Neural cell (in vitro differentiated cells): ENCODE measurements at regions not wholly inside any gene's neighbourhood (a gene's known extent, or its start where the extent isn't known, plus 50 kb on each side); places are given as distances from the start of the nearest gene placed in this dataset.

Source experiments
- H2AFZ ChIP-seq: fragments of 200-600, 300-800 bp; sonication (generic), shearing (Covaris generic); 2 replicates; pipeline ENCODE4 v1.6.0; 2014; ENCODE audit warnings: low read depth, mild to moderate bottlenecking, antibody characterized with exemption, low read length, moderate library complexity
- H3F3A ChIP-seq: fragments of 200-600 bp; shearing (Covaris generic); 2 replicates; pipeline ENCODE4 v1.6.1; 2016; ENCODE audit warnings: mild to moderate bottlenecking, moderate library complexity, mixed read lengths, antibody characterized with exemption, low read length; ENCODE audit not compliant: insufficient read depth, poor library complexity, severe bottlenecking
- H3K27ac ChIP-seq: fragments of 200-600, 300-800 bp; sonication (generic), shearing (Covaris generic); 2 replicates; pipeline ENCODE4 v1.5.1; 2014; ENCODE audit warnings: mild to moderate bottlenecking, low read length, moderate library complexity
- H3K27me3 ChIP-seq: fragments of 300-800, 200-600 bp; sonication (generic), shearing (Covaris generic); 2 replicates; pipeline ENCODE4 v1.6.0; 2014; ENCODE audit warnings: mild to moderate bottlenecking, low read depth, low read length, moderate library complexity; ENCODE audit not compliant: insufficient read depth
- H3K36me3 ChIP-seq: fragments of 300-800, 200-600 bp; sonication (generic), shearing (Covaris generic); 2 replicates; pipeline ENCODE4 v1.5.1; 2014; ENCODE audit warnings: mild to moderate bottlenecking, antibody characterized with exemption, low read length, moderate library complexity; ENCODE audit not compliant: insufficient read depth
- H3K4me2 ChIP-seq: fragments of 300-800, 200-600 bp; sonication (generic), shearing (Covaris generic); 2 replicates; pipeline ENCODE4 v1.6.0; 2014; ENCODE audit warnings: mild to moderate bottlenecking, low read length
- H3K4me3 ChIP-seq: fragments of 300-800, 200-600 bp; sonication (generic), shearing (Covaris generic); 2 replicates; pipeline ENCODE4 v1.5.1; 2014; ENCODE audit warnings: mild to moderate bottlenecking, low read length, moderate library complexity
- H3K79me2 ChIP-seq: fragments of 200-600 bp; shearing (Covaris generic); replicated peaks from 2 replicates; pipeline ENCODE4 v1.6.0; 2014; ENCODE audit warnings: mild to moderate bottlenecking, low read length, moderate library complexity; ENCODE audit not compliant: insufficient read depth
- H3K9ac ChIP-seq: fragments of 300-800, 200-600 bp; sonication (generic), shearing (Covaris generic); 2 replicates; pipeline ENCODE4 v1.6.1; 2016; ENCODE audit warnings: mild to moderate bottlenecking, low read length, mixed read lengths
- H3K9me2 ChIP-seq: fragments of 200-600 bp; shearing (Covaris generic); 2 replicates; pipeline ENCODE4 v1.6.1; 2016; ENCODE audit warnings: mild to moderate bottlenecking, low read length, mixed read lengths; ENCODE audit not compliant: insufficient read depth
- H3K9me3 ChIP-seq: fragments of 200-600, 300-800 bp; sonication (generic), shearing (Covaris generic); 2 replicates; pipeline ENCODE4 v1.6.1; 2016; ENCODE audit warnings: mild to moderate bottlenecking, mixed run types, low read length, moderate library complexity, mixed read lengths
- H4K20me1 ChIP-seq: fragments of 200-600 bp; shearing (Covaris generic); 2 replicates; pipeline ENCODE4 v1.6.1; 2016; ENCODE audit warnings: mild to moderate bottlenecking, mixed run types; ENCODE audit not compliant: insufficient read depth
- CTCF ChIP-seq: fragments of 450-650 bp; IDR thresholded peaks from 2 replicates; pipeline ENCODE4 v1.5.1; 2014; ENCODE audit warnings: antibody characterized with exemption, mild to moderate bottlenecking, moderate library complexity; ENCODE audit not compliant: poor library complexity, severe bottlenecking
- EP300 ChIP-seq: fragments of 450-650 bp; conservative IDR thresholded peaks from 2 replicates; pipeline ENCODE4 v1.6.1; 2014; ENCODE audit warnings: antibody characterized with exemption, mild to moderate bottlenecking, moderate library complexity; ENCODE audit not compliant: poor library complexity, severe bottlenecking
- EZH2 ChIP-seq: fragments of 200-600, 300-800 bp; shearing (Covaris generic), sonication (generic); IDR thresholded peaks from 2 replicates; pipeline ENCODE4 v1.6.1; 2014; ENCODE audit warnings: antibody characterized with exemption, low read length, borderline replicate concordance, mild to moderate bottlenecking; ENCODE audit not compliant: insufficient read depth, poor library complexity, severe bottlenecking
- MXI1 ChIP-seq: fragments of 450-650 bp; conservative IDR thresholded peaks from 2 replicates; pipeline ENCODE4 v1.6.1; 2014; ENCODE audit warnings: antibody characterized with exemption, mild to moderate bottlenecking; ENCODE audit not compliant: poor library complexity, severe bottlenecking
- POLR2AphosphoS5 ChIP-seq: IDR thresholded peaks from 2 replicates; pipeline ENCODE4 v1.6.1; 2012
- RAD21 ChIP-seq: fragments of 450-650 bp; conservative IDR thresholded peaks from 2 replicates; pipeline ENCODE4 v1.6.1; 2014; ENCODE audit warnings: antibody characterized with exemption, mild to moderate bottlenecking, moderate library complexity
- REST ChIP-seq: IDR thresholded peaks from 2 replicates; pipeline ENCODE4 v1.6.1; 2012; ENCODE audit warnings: borderline replicate concordance
- SMC3 ChIP-seq: fragments of 450-650 bp; conservative IDR thresholded peaks from 2 replicates; pipeline ENCODE4 v1.6.1; 2014; ENCODE audit warnings: antibody characterized with exemption, mild to moderate bottlenecking, moderate library complexity; ENCODE audit not compliant: poor library complexity
- TAF1 ChIP-seq: IDR thresholded peaks from 2 replicates; pipeline ENCODE4 v1.6.1; 2012; ENCODE audit warnings: low read depth

DNA sequence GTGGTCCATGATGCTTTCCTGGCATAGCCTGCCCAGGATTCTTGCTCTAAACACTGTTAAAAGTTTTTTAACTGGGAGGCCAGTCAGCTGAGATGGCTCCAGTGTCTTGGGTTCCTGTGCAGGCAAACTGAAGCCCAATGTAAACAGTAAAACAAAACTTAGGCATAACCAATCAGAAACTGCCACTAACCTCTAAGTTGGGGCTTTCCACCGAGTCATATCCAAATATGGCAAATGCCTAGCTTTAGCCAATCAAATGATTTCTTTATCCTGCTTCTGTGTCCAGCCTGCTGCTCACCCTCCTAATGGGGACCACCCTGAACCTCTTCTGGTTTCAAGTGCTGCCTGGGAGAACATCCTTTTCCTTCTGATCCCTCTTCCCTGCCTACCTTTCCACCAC is 277.9 kb downstream of the EMP1 start:
- H3K4me2 ChIP-seq = no peak overlapping the region
- H2AFZ ChIP-seq = no peak overlapping the region
- H3K9me3 ChIP-seq = no peaks in the 10 kb centered on the region
- no peaks in the 10 kb centered on the region for H3K9me2 ChIP-seq
- no peak overlapping the region for H3K4me3 ChIP-seq
- H3K79me2 ChIP-seq = no peaks in the 10 kb centered on the region
- H4K20me1 ChIP-seq = no peaks in the 10 kb centered on the region
- H3K27me3 ChIP-seq = no peaks in the 10 kb centered on the region
- no peaks in the 10 kb centered on the region for H3K36me3 ChIP-seq
- H3K27ac ChIP-seq = no peak overlapping the region
- no peak for TF ChIP-seq EZH2
- H3F3A ChIP-seq = no peaks in the 10 kb centered on the region
- no peak overlapping the region for H3K9ac ChIP-seq

- TF ChIP-seq RAD21 (no peak), POLR2AphosphoS5 (no peak), TAF1 (no peak), CTCF (no peak), REST (no peak), EP300 (no peak), SMC3 (no peak), MXI1 (no peak), EZH2 (no peak)
- no peaks in the 10 kb centered on the region for H3F3A ChIP-seq
- no peaks in the 10 kb centered on the region for H3K36me3 ChIP-seq
- H3K9ac ChIP-seq = no peak overlapping the region
- H3K27me3 ChIP-seq = no peaks in the 10 kb centered on the region
- no peak overlapping the region for H3K4me2 ChIP-seq
- H3K9me2 ChIP-seq = no peaks in the 10 kb centered on the region
- H3K27ac ChIP-seq = no peak overlapping the region
- H3K9me3 ChIP-seq = no peaks in the 10 kb centered on the region
- H4K20me1 ChIP-seq = no peaks in the 10 kb centered on the region
- H3K4me3 ChIP-seq = no peak overlapping the region
- no peaks in the 10 kb centered on the region for H3K79me2 ChIP-seq
- H2AFZ ChIP-seq = no peak overlapping the region
These were observed 276.2 kb downstream of the EMP1 start for GRCh38 chr12:13472690-13473089.

DNA sequence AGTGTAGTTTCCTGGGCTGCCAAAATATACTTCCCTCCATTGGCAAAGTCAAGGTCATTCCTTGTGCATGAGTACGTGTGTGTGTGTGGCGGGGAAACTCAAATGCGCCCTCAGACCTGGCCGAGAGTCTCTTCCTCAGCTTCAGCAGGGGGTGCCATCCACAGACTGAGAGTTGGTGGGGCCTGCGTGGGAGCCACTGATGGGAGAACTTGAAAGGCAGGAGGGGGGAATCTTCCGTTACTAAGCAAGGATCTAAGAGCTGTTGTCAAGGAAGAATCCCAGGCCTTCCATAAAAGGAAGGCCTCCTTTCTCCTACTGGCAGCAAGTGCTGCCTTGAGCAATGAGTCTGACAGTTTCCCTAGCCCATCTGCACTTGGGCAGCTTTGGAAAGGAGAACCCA is 274.9 kb downstream of the EMP1 start:
- TF ChIP-seq MXI1 (no peak), TAF1 (no peak), EP300 (no peak), CTCF (no peak), REST (no peak), RAD21 (no peak), POLR2AphosphoS5 (no peak), SMC3 (no peak), EZH2 (no peak)
- Histone ChIP-seq H3K9me2 (no peaks in the 10 kb centered on the region), H3K36me3 (no peaks in the 10 kb centered on the region), H3K79me2 (no peaks in the 10 kb centered on the region), H3K27ac (no peak overlapping the region), H3K27me3 (no peaks in the 10 kb centered on the region), H3K9ac (no peak overlapping the region), H3K9me3 (no peaks in the 10 kb centered on the region), H4K20me1 (no peaks in the 10 kb centered on the region), H3K4me2 (no peak overlapping the region), H3F3A (no peaks in the 10 kb centered on the region), H2AFZ (no peak overlapping the region), H3K4me3 (no peak overlapping the region)
